Renal cortical epithelial cell (primary cell): ENCODE measurements at regions not wholly inside any gene's neighbourhood (a gene's known extent, or its start where the extent isn't known, plus 50 kb on each side); places are given as distances from the start of the nearest gene placed in this dataset.

Source experiments
- DNase-seq: peaks from one replicate; pipeline ENCODE4 v3.0.0-alpha.2; 2011; ENCODE audit warnings: low read depth

- DNase-seq, result no peak
Observed at GRCh38 chr4:108527723-108528122, 92.7 kb upstream of the RPL34 start.

- DNase-seq, result no peak
Observed at GRCh38 chr4:108520807-108521206, 99.6 kb upstream of the RPL34 start.

GRCh38 chr4:108519911-108520601, 100.3 kb upstream of the RPL34 start:
- DNase-seq, result no peak

DNA sequence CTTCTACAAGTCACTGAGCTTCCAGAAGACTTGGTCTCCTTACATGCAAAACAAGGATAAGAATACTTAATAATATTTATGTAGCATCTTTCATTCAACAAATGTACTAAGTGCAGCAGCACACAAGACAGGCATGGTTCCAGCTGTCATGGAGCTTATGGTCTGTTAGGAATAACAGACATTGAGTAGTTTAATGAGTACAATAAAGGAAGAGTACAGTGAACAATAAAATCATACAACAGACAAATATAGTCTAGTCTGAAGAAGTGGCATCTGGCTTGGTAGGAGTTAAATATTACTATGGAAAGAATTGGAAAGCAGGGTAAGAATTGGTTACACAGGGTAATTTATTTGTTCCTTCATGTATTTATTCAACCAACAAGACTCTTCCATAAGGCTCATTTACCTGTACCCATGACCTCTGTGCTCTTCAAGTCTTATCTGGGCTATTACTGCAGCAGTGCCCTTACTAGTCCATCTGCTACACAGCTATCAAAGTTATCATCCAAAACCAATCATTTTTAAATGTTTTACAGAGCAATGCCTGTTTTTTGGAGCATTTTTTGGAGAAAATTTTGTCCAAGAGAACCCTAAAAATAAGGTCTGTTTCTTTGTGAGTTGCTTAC, 101.1 kb upstream of the RPL34 start:
- DNase-seq, result no peak

- peak; percentile 71 for DNase-seq
Observed at GRCh38 chr4:108512615-108513505, 107.5 kb upstream of the RPL34 start.

- DNase-seq, result no peak
Observed at GRCh38 chr4:108511618-108512017, 108.8 kb upstream of the RPL34 start.

- DNase-seq, result peak; percentile 75
Observed at GRCh38 chr4:108502356-108502755, 118.0 kb upstream of the RPL34 start.

DNA sequence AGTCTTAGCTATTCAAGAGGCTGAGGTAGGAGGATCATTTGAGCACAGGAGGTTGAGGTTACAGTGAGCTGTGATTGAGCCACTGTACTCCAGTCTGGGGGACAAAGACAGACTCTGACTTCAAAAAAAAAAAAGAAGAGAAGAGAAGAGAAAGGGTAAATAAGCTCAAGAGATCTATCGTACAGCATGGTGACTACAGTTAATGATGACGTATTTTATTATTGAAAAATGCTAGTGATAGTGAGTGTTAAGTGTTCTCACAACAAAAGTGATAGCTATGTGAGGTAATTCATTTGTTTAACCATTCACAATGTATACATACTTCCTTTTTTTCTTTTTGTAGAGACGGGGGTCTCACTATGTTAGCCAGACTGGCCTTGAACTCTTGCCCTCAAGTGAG, 121.5 kb upstream of the RPL34 start:
- DNase-seq, result no peak

DNA sequence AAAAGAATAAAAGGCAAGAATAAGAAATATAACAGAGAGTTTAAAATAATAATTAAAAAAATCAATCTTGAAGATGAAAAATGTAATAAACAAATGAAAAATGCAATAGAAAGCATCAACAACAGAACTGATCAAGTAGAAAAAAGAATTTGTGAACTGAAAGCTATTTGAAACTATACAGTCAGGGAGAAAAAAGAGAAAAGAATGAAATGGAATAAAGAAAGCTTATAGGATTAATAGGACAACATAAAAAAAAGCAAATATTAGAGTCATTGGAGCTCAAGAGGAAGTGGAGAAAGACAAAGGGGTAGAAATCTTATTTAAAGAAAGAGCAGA, 126.8 kb upstream of the RPL34 start:
- DNase-seq, result no peak

- DNase-seq, result no peak
Observed at GRCh38 chr4:108492816-108493595, 127.4 kb upstream of the RPL34 start.

- no peak for DNase-seq
Observed at GRCh38 chr4:108488865-108489264, 131.5 kb upstream of the RPL34 start.

DNA sequence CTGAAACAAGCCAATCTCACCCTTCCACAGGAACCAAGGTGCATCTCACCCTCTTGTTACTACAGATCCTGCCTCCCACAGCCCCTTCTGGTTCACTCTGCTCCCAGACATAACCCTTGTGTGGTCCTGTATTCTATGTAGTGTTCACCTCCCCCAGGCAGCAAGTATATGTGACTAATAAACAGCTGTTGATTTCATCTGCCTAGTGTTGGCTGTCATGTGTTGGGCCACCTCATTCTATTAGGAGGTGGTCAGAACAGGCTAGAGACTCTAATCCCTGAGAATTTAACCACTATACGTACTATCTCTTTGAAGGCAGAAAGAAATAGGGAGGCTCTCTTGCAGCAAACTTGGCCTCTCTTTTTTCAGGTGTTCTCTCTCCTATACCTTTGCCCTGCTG, 134.3 kb upstream of the RPL34 start:
- no peak for DNase-seq

DNA sequence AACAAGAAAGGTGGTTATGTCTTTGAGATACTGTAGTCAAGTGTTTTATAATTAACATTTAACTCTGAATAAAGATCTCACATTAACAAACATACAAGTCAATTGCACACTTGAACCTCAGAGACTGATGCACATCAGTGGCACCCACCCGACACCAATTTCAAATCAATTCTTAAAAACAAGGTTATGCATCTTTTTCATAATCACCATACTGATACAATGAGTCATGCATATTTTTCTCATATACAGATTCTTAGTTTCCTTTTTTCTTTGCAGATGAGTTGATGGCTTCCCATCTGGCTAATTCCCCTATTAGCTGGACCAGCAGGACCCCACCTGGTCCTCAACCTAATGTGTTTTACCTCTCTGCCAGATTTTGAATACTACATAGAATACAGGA, 136.2 kb upstream of the RPL34 start:
- no peak for DNase-seq

- DNase-seq, result no peak
Observed at GRCh38 chr4:108483650-108484049, 136.7 kb upstream of the RPL34 start.

DNA sequence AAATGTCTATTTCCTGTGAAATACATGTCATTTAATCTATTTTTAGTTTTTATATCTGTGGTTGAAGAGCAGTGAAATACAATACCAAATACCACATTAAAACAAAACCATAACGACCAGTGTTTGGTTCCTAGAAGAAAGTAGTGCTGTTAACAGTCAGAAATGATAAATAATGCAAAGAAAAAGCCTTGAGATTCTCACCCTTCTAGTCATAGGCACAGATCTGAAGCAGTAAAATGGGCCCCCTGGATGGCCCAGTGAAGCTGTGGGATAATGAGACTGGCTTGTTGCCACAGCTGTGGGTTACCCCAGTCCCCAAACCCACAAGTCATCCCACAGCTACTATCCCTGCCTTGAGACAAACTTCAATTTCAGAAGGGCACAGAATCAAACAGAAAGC, 137.3 kb upstream of the RPL34 start:
- DNase-seq, result no peak

GRCh38 chr4:108480881-108481280, 139.5 kb upstream of the RPL34 start:
- DNase-seq, result no peak

DNA sequence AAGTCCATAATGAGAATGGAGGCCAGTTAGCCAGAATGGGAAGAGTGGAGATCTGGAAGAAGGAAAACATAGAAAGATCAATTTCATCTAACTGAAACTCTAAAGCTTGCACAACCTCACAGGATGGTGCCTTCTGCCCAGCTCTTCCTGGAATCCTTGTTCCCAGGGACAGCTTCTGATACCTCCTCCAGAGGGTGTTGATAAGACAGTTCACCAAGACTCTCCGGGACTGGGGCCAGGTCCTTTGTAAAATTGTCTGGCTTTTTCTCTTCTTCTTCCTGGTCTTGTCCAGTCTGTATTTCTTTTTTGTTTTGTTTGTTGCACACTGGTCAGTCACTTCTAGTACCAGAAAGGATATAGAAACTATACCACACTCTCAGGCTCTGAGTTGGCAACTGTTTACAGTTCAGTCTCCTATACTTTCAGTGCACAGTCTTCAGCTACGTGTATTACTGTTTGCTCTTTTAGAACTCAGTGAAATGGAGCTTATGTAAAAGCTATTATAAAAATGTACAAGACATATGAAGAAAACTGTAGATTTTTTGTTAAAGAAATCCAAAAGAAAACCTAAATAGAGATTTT, 142.8 kb upstream of the RPL34 start:
- no peak for DNase-seq

DNA sequence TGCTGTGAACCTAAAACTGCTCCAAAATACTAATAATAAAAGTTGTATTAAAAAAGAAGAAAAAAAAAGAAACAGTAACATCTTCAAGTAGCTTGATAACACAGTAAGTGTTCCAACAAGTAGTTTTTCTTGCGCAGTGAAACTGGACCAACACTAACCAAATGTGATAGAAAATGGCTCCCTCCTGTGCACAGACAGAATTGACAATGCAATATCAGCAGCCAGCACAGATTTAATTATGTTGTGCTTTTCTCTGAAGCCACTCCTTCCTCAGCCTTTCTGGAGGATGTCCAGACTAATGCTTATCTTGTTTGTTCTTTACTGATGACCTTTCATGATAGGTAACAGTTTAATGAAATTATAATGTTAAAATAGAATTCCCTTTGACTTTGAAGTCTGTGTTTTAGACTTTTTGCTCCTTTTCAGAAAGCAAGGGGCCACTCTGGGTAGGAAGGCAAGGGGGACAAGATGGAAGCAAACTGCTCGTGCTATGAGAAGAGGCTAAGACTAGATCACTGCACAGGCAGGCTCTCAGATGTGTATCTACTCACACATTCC, 147.1 kb upstream of the RPL34 start:
- DNase-seq, result peak; percentile 16

DNA sequence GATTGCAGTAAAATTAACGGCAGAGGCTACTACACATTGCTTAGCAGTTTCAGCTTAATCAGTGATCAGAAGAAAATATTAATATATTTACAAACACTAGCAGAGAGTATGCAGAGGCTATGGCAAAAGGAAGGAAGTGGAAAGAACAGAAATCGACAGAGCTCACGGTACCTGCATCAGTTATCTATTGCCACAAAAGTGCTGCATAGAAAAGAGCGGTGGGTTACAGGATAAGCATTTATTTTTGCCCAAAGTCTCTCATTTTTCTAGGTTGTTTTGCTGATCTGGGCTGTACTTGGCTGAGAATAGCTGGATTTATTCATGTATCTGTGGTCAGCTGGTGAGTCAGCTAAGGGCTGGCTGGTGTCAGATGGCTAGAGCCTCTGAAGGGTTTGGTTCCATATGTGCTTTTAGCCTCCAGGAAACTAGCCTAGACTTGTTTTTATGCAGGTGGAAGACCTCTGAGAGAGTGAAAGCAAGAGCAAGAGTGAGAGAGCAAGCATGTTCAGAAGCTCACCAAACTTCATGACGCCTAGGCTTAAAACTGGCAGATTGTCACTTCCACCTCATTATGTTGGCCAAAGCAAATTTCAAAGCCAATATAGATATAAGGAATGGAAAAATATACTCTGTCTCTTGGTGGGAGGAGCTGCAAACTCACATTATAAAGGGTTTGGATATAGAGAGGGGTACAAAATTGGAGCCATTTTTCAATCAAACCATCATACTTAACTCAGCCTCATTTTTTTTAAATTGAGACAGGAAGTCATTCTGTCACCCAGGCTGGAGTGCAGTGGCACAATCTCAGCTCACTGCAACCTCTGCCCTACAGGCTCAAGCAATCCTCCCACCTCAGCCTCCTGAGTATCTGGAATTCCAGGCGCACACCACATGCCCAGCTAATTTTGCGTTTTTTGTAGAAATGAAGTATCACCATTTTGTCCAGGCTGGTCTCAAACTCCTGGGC, 153.2 kb upstream of the RPL34 start:
- peak; percentile 93 for DNase-seq

DNA sequence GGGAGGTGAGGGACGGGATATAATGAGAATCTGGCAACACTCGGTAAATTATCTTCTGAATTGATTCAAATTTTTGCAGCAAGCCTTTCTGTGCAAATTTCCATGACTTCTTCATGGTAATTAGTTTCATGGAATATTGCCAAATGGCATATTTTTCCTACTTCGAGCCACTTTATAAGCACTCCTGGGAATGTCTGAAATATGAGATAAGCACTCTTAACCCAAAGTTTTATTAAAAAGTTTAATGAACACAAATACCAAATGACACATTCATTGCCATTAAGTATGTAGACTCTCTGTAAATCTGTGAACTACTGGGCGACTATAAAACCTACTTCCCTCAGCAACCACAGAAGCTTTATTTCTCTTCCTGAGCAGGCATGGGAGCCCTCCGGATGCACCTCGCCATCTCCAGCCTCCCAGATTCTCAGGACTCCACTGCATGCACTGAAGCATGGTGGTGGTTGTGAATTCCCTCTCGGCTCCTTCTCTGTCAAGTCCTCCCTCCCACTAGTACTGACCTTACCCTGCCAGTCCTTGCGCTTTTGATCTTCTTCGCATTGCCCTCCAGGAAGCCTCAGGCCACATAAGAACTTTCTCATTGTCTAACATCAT, 154.4 kb upstream of the RPL34 start:
- peak; percentile 24 for DNase-seq
